Activated CD4-positive, alpha-beta T cell treated with anti-CD3 and anti-CD28 coated beads, Interleukin-2, amount 50 U/mL, for 16 hours (primary cell): ENCODE measurements at regions not wholly inside any gene's neighbourhood (a gene's known extent, or its start where the extent isn't known, plus 50 kb on each side); places are given as distances from the start of the nearest gene placed in this dataset.
"Not testable (repeated sequence)": the region's sequence is repeated elsewhere in the genome, so short reads cannot be mapped to it uniquely, and the experiment has no call there.

Source experiments
- DNase-seq: peaks from one replicate; pipeline ENCODE4 v3.0.0-alpha.2; 2020

DNA sequence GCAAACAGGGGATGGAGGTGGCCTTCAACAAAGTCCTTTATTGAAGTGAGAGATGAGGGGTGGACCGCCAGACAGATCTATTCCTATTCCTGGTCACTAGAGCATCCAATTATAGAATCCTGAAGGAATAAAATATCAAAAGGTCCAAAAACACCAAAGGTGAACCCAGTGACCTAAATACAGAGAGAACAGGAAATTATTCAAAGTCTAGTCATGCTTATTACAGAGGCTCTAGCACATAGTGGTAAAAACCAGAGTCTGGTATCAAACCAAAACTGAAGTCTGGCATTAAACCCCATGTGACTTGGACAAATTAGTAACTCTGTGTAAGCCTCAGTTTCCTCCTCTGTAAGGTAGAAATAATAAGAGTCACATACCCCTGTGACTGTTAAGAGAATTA lies 100.5 kb upstream of the SNX2 start:
- DNase-seq, result no peak

DNA sequence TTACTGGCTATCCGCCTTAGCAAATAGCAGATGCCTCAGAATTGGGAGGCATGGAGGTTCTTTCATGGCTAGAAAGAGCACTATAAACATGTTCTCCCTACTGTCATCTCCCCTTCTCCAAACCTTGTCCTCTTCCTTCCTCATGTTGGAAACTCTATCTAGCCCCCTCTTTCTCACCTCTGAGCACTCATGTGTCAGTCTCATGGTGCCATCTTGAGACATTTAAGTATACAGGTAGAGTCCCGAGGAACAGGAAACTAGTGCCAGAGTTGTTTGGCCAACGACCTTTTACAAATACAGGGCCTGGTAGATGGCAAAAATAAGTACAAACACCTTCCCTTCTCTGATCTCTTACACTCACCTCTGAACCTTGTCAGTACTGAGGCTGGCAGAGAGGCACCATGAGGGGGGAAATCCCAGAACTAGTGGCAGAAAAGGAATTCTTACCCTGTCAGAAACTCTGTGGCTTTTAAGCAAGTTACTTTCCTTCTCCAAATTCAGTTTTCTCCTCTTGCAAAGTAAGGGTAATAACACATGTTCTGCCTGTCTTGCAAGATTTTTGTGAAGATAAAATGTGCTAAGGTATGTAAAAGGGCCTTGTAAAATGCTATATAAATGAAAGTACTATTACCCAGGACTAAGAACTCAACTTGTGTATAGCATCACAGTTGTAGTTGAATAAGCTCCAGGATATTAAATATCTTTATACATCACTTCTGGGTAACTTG lies 94.1 kb upstream of the SNX2 start:
- no peak for DNase-seq

DNA sequence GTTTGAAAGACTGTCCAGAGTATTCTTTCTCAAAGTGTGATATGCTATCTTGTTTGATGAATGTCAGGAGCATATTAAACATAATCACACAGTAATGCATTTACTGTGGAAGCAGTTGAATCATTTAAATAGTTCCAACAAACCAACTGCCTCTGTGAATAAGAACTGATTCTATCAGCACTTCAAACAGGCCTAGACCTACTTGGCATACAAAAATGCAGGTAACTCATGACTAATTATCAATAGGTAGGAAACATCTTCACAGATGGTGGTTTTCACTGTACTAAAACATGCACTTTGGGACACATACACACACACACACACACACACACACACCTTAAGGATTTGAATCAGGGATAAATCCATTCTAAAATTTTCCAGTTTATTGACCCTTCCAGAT lies 91.2 kb upstream of the SNX2 start:
- DNase-seq, result no peak

DNA sequence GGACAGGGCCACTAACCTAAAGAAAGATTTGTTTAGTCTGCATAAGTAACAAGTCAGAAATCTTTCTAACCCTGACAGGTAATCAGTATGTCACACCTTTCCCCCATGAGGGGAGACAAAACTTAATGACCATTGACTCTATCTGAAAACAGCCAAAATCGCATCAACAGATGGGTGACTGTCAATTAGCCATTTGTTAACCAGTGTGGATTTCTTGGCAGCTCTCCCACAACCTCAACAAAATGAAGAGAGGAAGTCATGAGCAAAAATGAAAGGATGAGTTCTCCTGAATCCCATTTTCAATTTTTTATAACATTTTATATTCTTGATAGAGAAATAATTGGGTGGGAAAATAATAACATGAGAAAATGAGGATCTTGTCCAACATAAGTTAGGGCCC lies 84.6 kb upstream of the SNX2 start:
- DNase-seq, result no peak

DNA sequence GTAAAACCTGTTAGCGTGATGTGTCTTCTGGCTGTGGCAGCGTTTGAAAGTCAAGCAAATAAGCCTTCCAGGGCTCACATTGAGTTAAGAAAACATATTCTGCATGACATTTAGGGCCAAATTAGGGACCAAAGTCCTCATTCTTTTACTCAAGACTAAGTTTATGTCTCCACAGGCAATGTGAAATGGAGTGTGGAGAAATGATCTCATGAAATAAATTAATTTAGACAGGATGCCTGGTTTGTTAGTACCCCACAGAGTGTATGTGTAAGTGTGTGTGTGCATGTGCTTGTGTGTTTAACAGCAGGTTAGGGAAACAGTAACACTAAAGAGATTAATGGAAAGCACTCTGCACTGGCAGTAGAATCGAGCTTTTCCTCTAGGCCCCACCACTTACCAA lies 82.9 kb upstream of the SNX2 start:
- DNase-seq, result no peak

DNA sequence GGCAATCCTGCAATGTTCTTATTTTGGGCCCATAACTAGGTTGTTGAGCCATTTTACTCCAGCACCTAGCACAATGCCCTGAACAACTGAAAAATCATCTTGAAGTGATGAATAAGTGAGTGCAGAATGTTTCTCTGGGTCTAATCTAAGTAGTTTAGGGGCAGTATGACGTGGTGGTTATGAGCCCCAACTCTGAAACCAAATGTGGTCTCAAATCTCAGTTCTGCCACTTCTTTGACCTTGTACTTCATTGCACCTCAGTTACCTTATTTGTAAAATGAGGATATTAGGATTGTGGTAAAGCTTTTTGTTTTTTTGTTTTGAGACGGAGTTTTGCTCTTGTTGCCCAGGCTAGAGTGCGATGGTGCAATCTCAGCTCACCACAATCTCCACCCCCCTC lies 80.9 kb upstream of the SNX2 start:
- no peak for DNase-seq

DNA sequence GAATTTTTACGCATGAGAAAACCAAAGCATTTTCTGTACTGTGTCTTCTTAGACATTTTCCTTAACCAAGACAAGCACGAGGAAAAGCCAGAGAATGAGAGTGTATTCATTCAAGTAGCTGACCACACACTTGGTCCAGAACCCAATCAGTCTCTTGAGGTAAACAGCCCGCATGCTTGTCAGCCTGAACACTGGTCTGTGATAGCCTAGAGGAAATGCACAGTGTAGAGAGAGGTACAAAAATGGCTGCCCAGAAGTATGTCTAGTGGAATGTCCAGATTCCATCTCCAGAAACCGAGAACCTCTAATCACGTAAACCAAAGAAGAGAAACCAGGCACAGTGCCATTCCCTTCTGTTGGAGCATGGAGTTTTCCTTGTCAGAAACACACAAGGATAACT lies 80.0 kb upstream of the SNX2 start:
- no peak for DNase-seq

DNA sequence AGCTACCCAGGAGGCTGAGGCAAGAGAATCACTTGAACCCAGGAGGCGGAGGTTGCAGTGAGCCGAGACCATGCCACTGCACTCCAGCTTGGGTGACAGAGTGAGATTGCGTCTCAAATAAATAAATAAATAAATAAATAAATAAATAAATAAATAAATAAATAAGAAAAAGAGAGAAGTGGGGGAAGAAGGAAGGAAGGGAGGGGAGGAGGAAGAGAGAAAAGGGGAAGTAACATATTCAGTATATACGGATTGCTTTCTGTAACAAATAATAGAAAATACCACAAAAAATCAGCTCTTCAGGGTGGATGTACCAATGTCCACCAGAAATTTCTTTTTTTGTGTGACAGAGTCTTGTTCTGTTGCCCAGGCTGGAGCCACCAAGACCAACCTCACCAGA lies 78.1 kb upstream of the SNX2 start:
- DNase-seq, result not testable (repeated sequence)

DNA sequence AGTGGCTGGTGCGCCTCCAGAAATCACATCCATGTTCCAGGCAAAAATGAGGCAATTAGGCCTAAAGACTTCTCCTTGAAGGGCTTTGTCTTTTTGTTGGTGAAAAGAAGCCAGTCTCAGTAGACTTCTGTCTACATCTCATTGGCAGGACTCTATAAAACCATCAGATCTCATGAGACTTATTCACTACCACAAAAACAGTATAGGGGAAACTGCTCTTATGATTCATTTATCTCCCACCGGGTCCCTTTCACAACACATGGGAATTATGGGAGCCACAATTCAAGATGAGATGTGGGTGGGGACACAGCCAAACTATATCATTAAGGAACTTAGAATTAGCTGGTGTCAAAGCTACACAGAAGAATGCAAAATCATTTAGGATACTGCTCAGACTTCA lies 77.7 kb upstream of the SNX2 start:
- DNase-seq, result no peak

DNA sequence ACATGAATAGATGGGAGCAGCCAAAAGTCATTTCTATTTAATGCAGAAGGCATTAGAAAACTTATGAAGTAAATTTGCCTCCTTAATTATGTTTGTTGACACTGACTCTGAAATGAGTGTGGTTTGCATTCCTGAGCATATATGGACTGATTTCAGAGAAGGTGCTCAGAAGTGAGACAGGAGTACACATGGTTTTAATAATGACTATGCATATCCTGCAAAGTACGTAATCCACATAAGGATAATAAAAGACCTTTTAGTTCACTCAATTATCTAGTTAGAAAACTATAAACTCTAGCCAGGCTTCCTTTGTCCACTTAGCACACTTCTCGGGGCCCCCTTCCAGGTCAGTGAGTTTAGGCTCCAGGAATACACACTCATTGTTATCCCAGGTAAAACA lies 75.7 kb upstream of the SNX2 start:
- DNase-seq, result no peak

DNA sequence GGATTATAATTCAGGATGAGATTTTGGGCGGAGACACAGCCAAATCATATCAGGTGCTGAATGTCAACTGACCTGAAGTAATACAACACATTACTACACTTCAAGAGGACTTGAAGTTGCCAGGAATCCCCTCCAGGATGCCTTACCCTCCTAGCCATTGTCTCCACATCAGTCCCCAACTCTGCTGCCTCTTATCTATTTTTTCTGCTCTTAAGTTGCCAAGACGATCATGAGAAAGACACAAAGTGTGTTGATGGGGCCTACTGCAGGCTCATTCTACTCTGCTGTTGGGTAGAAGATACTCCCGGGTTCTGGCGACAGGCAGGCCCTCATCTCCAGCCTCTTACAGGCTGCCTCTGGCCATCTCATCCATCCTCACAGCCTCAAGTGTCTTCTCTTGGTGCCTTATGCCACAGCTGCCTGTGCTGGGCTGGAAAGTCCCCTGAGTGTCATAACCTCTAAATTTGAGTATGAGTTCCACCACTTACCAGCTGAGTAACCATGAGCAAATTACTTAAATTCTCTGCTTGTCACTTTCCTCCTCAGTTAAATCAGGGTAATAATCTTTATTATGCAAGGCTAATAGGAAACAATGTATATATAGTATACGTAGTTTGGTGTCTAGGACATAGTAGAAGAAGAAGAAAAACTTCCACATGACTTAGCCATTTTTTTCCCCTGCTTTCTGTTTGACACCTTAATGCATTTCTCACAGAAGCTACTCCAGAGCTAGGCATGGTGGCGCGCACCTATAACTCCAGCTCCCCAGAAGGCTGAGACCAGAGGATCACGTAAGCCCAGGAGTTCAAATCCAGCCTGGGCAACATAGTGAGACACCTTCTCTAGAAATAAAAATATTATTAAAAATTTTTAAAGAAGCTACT lies 73.0 kb upstream of the SNX2 start:
- DNase-seq, result peak; percentile 53

DNA sequence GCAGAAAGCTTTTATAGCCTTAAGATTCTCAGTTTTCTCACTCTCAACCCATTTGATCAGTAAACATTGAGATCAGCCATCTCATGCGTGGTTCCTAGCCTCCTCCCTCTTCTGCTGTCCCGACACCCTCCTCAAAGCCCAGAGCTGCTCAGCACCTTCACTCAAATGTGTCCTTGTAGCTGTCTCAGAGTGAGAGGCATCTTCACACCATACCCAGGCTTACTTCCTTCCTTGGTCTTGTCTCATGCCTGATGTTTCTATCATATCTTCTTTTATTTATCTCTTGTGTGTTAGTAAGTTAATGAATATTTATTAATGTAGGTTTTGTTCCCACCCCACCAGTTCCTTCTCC lies 72.4 kb upstream of the SNX2 start:
- peak; percentile 29 for DNase-seq

DNA sequence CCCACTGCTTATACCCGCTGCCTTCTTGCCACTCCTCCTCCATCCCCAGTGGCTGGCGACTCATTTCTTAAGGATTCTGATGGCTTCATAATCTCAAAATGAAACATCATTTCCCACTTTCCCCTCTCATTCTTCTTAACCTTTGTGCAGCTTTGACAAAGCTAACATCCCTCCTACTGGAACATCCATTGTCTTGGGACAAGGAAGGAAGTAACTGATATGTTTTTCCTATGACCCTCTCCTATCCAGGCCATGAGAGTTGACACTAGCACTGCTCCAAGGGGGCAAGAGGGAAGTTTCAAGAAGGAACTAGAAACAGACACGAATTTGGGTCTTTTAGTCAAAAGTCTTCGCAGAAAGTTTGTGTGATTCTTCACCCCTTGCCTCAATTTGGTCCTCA lies 71.7 kb upstream of the SNX2 start:
- DNase-seq, result peak; percentile 21

DNA sequence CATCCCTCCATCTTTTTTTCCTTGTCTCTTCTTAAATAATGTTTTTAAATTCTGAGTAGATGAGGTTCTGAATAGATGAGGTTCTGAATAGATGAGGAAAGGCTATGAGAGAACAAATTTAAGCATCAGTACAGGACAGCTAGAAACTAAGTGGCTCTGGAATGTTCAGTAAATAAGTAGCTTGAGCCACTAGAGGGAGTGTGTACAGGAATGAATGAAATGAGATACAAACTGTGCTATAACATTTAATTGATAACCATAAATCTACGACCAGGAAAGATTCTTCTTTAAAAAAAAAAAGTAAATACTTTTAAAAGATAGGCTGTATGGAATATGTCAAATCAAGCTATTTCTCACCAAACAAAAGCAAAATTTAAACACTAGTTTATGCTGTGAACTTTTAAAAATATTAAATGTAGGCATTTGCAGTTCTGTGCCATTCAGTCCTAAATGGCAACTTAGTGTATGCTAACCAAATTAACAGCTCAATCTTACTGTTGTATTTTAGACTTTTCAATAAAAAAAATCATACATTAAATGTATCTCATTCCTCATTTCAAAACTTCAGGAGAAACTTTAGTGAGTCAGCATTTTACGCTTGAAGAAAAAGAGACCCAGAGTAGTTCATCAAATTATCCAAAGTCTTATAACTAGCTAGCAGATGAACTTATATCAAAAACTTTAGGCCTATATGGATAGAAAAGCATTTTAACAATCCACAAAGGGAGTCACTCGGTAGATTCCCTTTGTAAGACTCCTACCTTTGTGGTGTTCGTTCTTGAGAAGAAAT lies 70.4 kb upstream of the SNX2 start:
- peak; percentile 29 for DNase-seq

DNA sequence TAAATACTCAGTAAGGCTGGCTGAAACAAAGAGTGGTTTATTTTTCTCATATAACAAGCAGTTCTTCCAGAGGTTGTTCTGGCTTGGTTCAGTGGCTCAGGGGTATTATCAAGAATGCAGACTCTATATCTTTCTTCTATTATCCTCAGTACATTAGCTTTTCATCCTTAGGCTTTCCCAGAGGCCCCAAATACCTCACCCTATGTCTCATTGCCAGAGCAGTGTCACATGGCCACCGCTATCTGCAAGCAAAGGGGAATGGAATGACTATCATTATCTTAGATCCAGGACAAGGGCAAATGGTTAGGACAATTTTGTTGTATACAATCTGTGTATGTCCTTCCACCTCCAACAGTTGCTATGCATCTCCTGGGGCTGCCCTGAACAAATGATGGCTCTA lies 69.0 kb upstream of the SNX2 start:
- no peak for DNase-seq

DNA sequence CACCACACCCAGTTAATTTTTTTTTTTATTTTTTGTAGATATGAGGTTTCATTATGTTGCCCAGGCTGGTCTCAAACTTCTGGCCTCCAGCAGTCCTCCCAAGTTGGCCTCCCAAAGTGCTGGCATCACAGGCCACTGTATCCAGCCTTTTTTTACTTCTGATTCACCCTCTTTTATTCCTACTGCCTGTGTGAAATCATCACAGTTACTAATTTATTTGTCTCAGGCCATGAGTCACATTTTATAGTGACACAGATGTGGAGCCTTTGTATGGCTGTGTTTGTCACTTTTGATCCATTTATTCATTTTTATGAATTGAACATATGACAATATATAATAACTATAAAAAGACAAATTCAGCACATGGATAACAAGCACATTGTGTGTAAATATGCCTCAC lies 67.1 kb upstream of the SNX2 start:
- DNase-seq, result no peak

DNA sequence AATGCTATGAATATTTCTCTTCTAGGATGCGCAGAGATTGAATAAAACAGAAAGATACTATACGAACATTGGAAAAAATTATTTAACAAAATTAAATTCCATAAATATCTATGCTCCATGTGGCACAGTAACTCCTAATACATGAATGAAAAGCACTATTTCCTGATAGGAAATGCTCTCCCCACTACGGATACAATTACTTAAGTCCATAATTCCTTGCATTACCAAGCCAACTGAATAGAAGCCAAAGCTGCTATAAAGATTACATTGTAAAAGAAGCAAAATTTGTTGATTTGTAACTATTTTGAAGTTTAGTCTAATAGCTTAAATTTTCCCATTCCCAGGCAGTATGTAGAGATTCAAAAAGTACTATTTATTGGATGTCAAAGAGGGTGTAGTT lies 61.8 kb upstream of the SNX2 start:
- DNase-seq, result no peak

DNA sequence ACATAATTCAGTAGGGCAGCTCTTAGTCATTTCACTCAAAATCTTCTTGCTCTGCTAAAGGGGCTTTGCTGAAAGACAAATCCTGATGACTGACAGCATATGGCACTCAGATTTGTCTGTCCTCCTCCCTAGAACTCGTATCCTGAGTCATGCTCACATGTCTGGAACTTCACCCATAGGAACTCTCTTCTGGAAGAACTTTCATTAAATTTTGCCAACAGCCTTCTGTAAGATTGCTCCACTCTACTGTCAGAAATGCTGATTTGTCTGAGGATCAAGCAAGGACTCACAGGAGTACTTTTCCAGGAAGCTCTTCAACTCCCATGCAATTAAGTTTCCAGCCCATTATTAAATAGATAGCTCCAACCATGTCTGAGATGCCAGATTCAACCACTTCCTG lies 59.8 kb upstream of the SNX2 start:
- DNase-seq, result no peak

DNA sequence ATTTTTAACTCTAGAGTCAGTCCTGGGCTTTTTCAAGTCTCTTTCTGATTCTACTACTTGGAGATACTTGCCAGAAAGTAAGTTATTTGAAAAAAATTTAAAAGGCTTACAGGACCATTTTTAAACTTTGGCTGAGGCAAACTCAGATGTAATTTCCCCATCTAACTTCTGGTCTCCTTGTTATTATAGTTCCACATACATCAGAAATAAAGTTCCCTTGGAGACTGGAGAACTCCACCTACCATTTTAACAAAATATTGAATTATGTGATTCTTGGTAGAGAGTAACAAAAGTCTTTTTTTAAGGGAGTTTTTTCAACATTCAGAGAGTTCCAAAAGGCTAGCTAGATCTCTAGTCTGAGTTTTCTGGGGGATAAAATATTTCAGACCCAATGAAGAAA lies 56.3 kb upstream of the SNX2 start:
- DNase-seq, result no peak

DNA sequence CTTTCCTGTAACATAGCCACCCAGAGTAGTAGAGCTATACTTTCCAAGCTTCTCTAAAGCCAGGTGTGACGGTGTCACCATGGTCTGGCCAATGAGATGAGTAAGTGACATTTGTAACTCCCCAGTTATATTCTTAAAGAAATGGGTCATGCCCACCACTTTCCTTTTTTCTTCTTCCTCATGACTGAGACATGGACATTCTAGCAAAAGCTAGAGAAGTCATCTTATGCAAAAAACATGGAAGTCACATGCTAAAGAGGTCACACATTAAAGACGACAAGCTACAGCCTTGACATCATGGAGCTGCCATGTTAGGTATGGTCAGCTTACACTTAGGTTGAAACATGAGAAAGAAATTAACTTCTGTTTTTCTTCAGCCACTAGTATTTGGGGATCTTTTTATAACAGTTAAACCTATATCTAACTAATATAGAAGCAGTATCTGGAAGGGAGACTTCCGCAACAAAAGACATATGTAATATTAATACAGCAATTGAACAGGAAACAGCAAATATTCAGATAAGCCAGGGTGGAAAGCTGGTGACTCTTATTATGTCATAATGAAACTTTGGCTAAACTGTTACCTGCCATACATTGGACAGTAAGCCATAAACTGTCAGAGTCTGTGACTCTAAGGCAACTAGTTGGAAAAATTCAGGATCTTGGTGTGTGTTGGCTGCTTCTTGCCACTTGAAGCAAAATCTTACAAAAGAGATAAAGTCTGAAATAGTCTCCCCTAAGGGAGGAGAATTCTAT lies 54.7 kb upstream of the SNX2 start:
- no peak for DNase-seq

DNA sequence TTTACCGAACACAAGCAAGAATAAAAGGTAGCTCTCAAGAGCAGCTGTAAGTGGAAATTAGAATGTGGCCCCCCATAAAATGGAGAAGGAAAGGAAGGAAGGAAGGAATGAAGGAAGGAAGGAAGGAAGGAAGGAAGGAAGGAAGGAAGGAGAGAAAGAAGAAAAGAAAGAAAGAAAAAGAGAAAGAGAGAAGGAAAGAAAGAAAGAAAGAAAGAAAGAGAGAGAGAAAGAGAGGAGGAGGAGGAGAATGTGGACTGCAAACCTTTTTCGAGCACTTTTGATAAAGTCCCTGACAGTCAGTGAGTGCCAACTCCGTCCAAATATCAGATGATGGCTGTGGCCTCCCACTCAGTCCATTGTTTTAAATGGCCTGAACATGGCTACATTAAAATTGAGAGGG lies 53.8 kb upstream of the SNX2 start:
- no peak for DNase-seq

DNA sequence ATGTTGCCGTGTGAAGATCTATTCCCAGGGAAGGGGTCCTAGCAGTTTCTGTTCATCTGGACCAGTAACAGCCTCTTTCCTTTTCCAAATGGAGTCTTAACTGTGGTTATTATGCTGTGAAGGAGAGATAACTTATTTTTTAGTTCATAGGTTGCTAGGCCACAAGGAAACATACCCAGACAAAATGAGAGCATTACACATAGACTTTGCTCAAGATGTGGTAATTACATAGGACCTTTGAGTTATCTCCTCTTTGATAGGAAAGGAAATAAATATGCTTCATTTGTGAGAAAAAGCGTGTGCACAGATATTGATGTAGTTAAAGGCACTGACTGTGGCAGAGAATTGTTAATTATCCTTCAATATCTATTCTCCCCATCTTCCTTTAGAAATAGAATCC lies 52.5 kb upstream of the SNX2 start:
- DNase-seq, result no peak
